Loucy (cell line): ENCODE measurements at regions not wholly inside any gene's neighbourhood (a gene's known extent, or its start where the extent isn't known, plus 50 kb on each side); places are given as distances from the start of the nearest gene placed in this dataset.

Experiments
- H2AFZ ChIP-seq: fragments of 200-600 bp; sonication (generic); 2 replicates; pipeline ENCODE4 v1.6.0; 2016; ENCODE audit warnings: antibody characterized with exemption, mild to moderate bottlenecking, low read length, moderate library complexity
- H3F3A ChIP-seq: fragments of 200-600 bp; 2 replicates; pipeline ENCODE4 v1.6.0; 2016; ENCODE audit warnings: antibody characterized with exemption, low read depth, mild to moderate bottlenecking
- H3K27me3 ChIP-seq: fragments of 200-600 bp; sonication (generic); 2 replicates; pipeline ENCODE4 v1.6.1; 2014; ENCODE audit warnings: low read length, mild to moderate bottlenecking; ENCODE audit not compliant: insufficient read depth, poor library complexity, severe bottlenecking
- H3K36me3 ChIP-seq: fragments of 200-600 bp; sonication (generic); 2 replicates; pipeline ENCODE4 v1.6.1; 2016; ENCODE audit warnings: low read length; ENCODE audit not compliant: insufficient read depth
- H3K4me1 ChIP-seq: fragments of 200-600 bp; sonication (generic); 2 replicates; pipeline ENCODE4 v1.5.1; 2014; ENCODE audit warnings: low read length, mild to moderate bottlenecking; ENCODE audit not compliant: insufficient read depth, poor library complexity, severe bottlenecking
- H3K4me2 ChIP-seq: fragments of 200-600 bp; sonication (generic); 2 replicates; pipeline ENCODE4 v1.6.0; 2014; ENCODE audit warnings: antibody characterized with exemption, low read length, low read depth, mild to moderate bottlenecking; ENCODE audit not compliant: poor library complexity, severe bottlenecking
- H3K4me3 ChIP-seq: fragments of 200-600 bp; sonication (generic); 2 replicates; pipeline ENCODE4 v1.5.1; 2014; ENCODE audit warnings: low read length, mild to moderate bottlenecking, mixed read lengths; ENCODE audit not compliant: poor library complexity, severe bottlenecking
- H3K79me2 ChIP-seq: fragments of 200-600 bp; sonication (generic); 2 replicates; pipeline ENCODE4 v1.6.1; 2014; ENCODE audit warnings: low read length; ENCODE audit not compliant: insufficient read depth
- H3K9ac ChIP-seq: fragments of 200-600 bp; sonication (generic); 2 replicates; pipeline ENCODE4 v1.6.0; 2014; ENCODE audit warnings: mild to moderate bottlenecking, low read depth, low read length, moderate library complexity; ENCODE audit not compliant: poor library complexity, severe bottlenecking
- H3K9me2 ChIP-seq: fragments of 200-600 bp; sonication (generic); replicated peaks from 2 replicates; pipeline ENCODE4 v1.6.1; 2016; ENCODE audit warnings: low read depth, low read length, mixed read lengths
- H3K9me3 ChIP-seq: fragments of 200-600 bp; sonication (generic); 2 replicates; pipeline ENCODE4 v1.6.1; 2014; ENCODE audit warnings: mild to moderate bottlenecking, antibody characterized with exemption, low read length, low read depth; ENCODE audit not compliant: insufficient read depth
- H4K20me1 ChIP-seq: fragments of 200-600 bp; sonication (generic); 2 replicates; pipeline ENCODE4 v1.6.0; 2014; ENCODE audit warnings: antibody characterized with exemption, low read length, mild to moderate bottlenecking; ENCODE audit not compliant: insufficient read depth, poor library complexity, severe bottlenecking
- CTCF ChIP-seq: fragments of 200-600 bp; sonication (generic); conservative IDR thresholded peaks from 2 replicates; pipeline ENCODE4 v1.5.1; 2014; ENCODE audit warnings: mild to moderate bottlenecking, antibody characterized with exemption, low read length
- EZH2phosphoT487 ChIP-seq: fragments of 200-600 bp; IDR thresholded peaks from 2 replicates; pipeline ENCODE4 v1.6.1; 2018; ENCODE audit warnings: antibody characterized with exemption, mild to moderate bottlenecking, moderate library complexity, borderline replicate concordance

GRCh38 chr1:232319072-232319471, 310.9 kb downstream of the SIPA1L2 start:
- TF ChIP-seq CTCF (no peak), EZH2phosphoT487 (no peak)

GRCh38 chr1:232318143-232318542, 311.8 kb downstream of the SIPA1L2 start:
- H3K9me2 ChIP-seq, result no peaks in the 10 kb centered on the region
- H3K9ac ChIP-seq, result no peak overlapping the region
- H3K27me3 ChIP-seq, result no peaks in the 10 kb centered on the region
- no peaks in the 10 kb centered on the region for H4K20me1 ChIP-seq
- TF ChIP-seq CTCF (no peak), EZH2phosphoT487 (no peak)
- no peaks in the 10 kb centered on the region for H3F3A ChIP-seq
- no peaks in the 10 kb centered on the region for H3K79me2 ChIP-seq
- H3K9me3 ChIP-seq, result no peaks in the 10 kb centered on the region
- H3K36me3 ChIP-seq, result no peaks in the 10 kb centered on the region
- no peak overlapping the region for H3K4me3 ChIP-seq
- no peak overlapping the region for H2AFZ ChIP-seq
- no peaks in the 10 kb centered on the region for H3K4me1 ChIP-seq
- no peak overlapping the region for H3K4me2 ChIP-seq

More at GRCh38 chr1:232319072-232319471, 310.9 kb downstream of the SIPA1L2 start:
- no peaks in the 10 kb centered on the region for H3K4me1 ChIP-seq
- no peaks in the 10 kb centered on the region for H3K9me3 ChIP-seq
- H3F3A ChIP-seq, result no peaks in the 10 kb centered on the region
- H3K27me3 ChIP-seq, result no peaks in the 10 kb centered on the region
- H3K4me3 ChIP-seq, result no peak overlapping the region
- H3K9me2 ChIP-seq, result no peaks in the 10 kb centered on the region
- no peak overlapping the region for H3K9ac ChIP-seq
- H4K20me1 ChIP-seq, result no peaks in the 10 kb centered on the region
- no peak overlapping the region for H3K4me2 ChIP-seq
- H3K79me2 ChIP-seq, result no peaks in the 10 kb centered on the region
- H2AFZ ChIP-seq, result no peak overlapping the region
- H3K36me3 ChIP-seq, result no peaks in the 10 kb centered on the region

GRCh38 chr1:232317350-232317749, 312.6 kb downstream of the SIPA1L2 start:
- Histone ChIP-seq H3K4me3 (no peak overlapping the region), H3K9me2 (no peaks in the 10 kb centered on the region), H3K27me3 (no peaks in the 10 kb centered on the region), H3K9ac (no peak overlapping the region), H3K9me3 (no peaks in the 10 kb centered on the region), H3K36me3 (no peaks in the 10 kb centered on the region), H3K4me2 (no peak overlapping the region), H4K20me1 (no peaks in the 10 kb centered on the region), H3F3A (no peaks in the 10 kb centered on the region), H3K79me2 (no peaks in the 10 kb centered on the region), H3K4me1 (no peaks in the 10 kb centered on the region), H2AFZ (no peak overlapping the region)
- TF ChIP-seq CTCF (no peak), EZH2phosphoT487 (no peak)
